SK-N-SH (cell line): ENCODE measurements at regions not wholly inside any gene's neighbourhood (a gene's known extent, or its start where the extent isn't known, plus 50 kb on each side); places are given as distances from the start of the nearest gene placed in this dataset.
A peak's percentile ranks its signal among the peaks of the same experiment; 100 is the strongest.

Experiments
- CTCF ChIP-seq: fragments of 200-600 bp; sonication (generic); IDR thresholded peaks from 2 replicates; pipeline ENCODE4 v1.6.1; 2017; ENCODE audit warnings: antibody characterized with exemption, mild to moderate bottlenecking, moderate library complexity
- ELF1 ChIP-seq: IDR thresholded peaks from 2 replicates; pipeline ENCODE4 v1.4.0; 2012
- EP300 ChIP-seq, 2 experiments: IDR thresholded peaks; 2 replicates each; pipeline versions ENCODE4 v1.4.0 to v1.6.1; 2012; ENCODE audit warnings: borderline replicate concordance in 1 of 2, low read depth in 1 of 2, low read length in 1 of 2
- JUND ChIP-seq: IDR thresholded peaks from 2 replicates; pipeline ENCODE4 v1.4.0; 2012
- NRF1 ChIP-seq: IDR thresholded peaks from 2 replicates; pipeline ENCODE4 v1.6.1; 2012; ENCODE audit warnings: low read depth, mild to moderate bottlenecking, low read length
- POLR2AphosphoS5 ChIP-seq: IDR thresholded peaks from 2 replicates; pipeline ENCODE4 v1.6.1; 2012; ENCODE audit warnings: low read depth, low read length
- RAD21 ChIP-seq: IDR thresholded peaks from 2 replicates; pipeline ENCODE4 v1.6.1; 2012; ENCODE audit warnings: mild to moderate bottlenecking, low read length
- RFX5 ChIP-seq: IDR thresholded peaks from 2 replicates; pipeline ENCODE4 v1.6.1; 2012; ENCODE audit warnings: mild to moderate bottlenecking, improper control_type of control experiment, low read length
- RXRA ChIP-seq: IDR thresholded peaks from 2 replicates; pipeline ENCODE4 v1.4.0; 2012; ENCODE audit warnings: low read depth, mild to moderate bottlenecking, borderline replicate concordance
- TEAD4 ChIP-seq: IDR thresholded peaks from 2 replicates; pipeline ENCODE4 v1.4.0; 2012; ENCODE audit warnings: mild to moderate bottlenecking, borderline replicate concordance; ENCODE audit not compliant: insufficient read depth

GRCh38 chr17:62206550-62206949 is 141.5 kb upstream of the MED13 start:
- no peak for TF ChIP-seq NRF1
- TF ChIP-seq EP300 (IDR thresholded peaks at IDR 0.05; ENCODE audit: borderline replicate concordance in 1 of 2, low read depth in 1 of 2, low read length in 1 of 2), result no peak
- TF ChIP-seq JUND, result no peak
- 0 out of 2 replicates have a peak, but pooled peaks have one; percentile 11 for TF ChIP-seq CTCF
- no peak for TF ChIP-seq TEAD4
- no peak for TF ChIP-seq RAD21
- no peak for TF ChIP-seq RFX5
- no peak for TF ChIP-seq ELF1
- TF ChIP-seq POLR2AphosphoS5, result no peak
- no peak for TF ChIP-seq RXRA
